A673 (cell line): ENCODE measurements at regions not wholly inside any gene's neighbourhood (a gene's known extent, or its start where the extent isn't known, plus 50 kb on each side); places are given as distances from the start of the nearest gene placed in this dataset.
"Not testable (repeated sequence)": the region's sequence is repeated elsewhere in the genome, so short reads cannot be mapped to it uniquely, and the experiment has no call there.

Source experiments
- BruUV-seq: library from RNA; stranded (reverse); fragments of 400-500 nt; replicated peaks from 2 replicates; lab custom pipeline; 2021; lab: Mats Ljungman, UMichigan
- CTCF ChIA-PET: fragments of 300-600 bp; sonication (Branson Sonifier 250); formaldehyde crosslinking; loops from one replicate; lab custom pipeline; 2022; ENCODE audit warnings: antibody characterized with exemption; lab: Charles Lee
- POLR2A ChIA-PET: fragments of 300-600 bp; sonication (Branson Sonifier 250); formaldehyde crosslinking; loops from one replicate; lab custom pipeline; 2022; ENCODE audit warnings: antibody characterized with exemption; ENCODE audit not compliant: low non-redundant PET; lab: Charles Lee
- DNase-seq: peaks from one replicate; pipeline ENCODE4 v3.0.0-alpha.2; 2015; ENCODE audit warnings: low spot score
- H3K27ac ChIP-seq: fragments of 200-600 bp; sonication (generic); 2 replicates; pipeline ENCODE4 v1.5.1; 2016; ENCODE audit warnings: mixed run types, low read depth, mild to moderate bottlenecking, mixed read lengths, antibody characterized with exemption, low read length; ENCODE audit not compliant: poor library complexity, severe bottlenecking
- H3K27me3 ChIP-seq: fragments of 200-600 bp; sonication (generic); replicated peaks from 2 replicates; pipeline ENCODE4 v1.6.1; 2017; ENCODE audit warnings: mixed run types, low read depth, mild to moderate bottlenecking, mixed read lengths, antibody characterized with exemption, low read length; ENCODE audit not compliant: insufficient read depth, poor library complexity
- H3K36me3 ChIP-seq: fragments of 200-600 bp; sonication (generic); 2 replicates; pipeline ENCODE4 v1.6.1; 2016; ENCODE audit warnings: mixed run types, mild to moderate bottlenecking, mixed read lengths, antibody characterized with exemption, low read length; ENCODE audit not compliant: insufficient read depth, poor library complexity, severe bottlenecking
- H3K4me1 ChIP-seq: fragments of 200-600 bp; sonication (generic); 2 replicates; pipeline ENCODE4 v1.6.1; 2017; ENCODE audit warnings: mixed run types, mild to moderate bottlenecking, mixed read lengths, antibody characterized with exemption, low read length; ENCODE audit not compliant: insufficient read depth, poor library complexity, severe bottlenecking
- H3K4me3 ChIP-seq: fragments of 200-600 bp; sonication (generic); 2 replicates; pipeline ENCODE4 v1.5.1; 2016; ENCODE audit warnings: low read depth, mixed run types, mild to moderate bottlenecking, mixed read lengths, low read length; ENCODE audit not compliant: poor library complexity, severe bottlenecking
- H3K9me3 ChIP-seq: fragments of 200-600 bp; sonication (generic); 2 replicates; pipeline ENCODE4 v1.6.1; 2016; ENCODE audit warnings: mixed run types, low read depth, mild to moderate bottlenecking, mixed read lengths, antibody characterized with exemption, low read length; ENCODE audit not compliant: poor library complexity, severe bottlenecking
- CTCF ChIP-seq: fragments of 300-800, 200-600 bp; sonication (generic); conservative IDR thresholded peaks from 2 replicates; pipeline ENCODE4 v1.5.1; 2017; ENCODE audit warnings: low read depth, mild to moderate bottlenecking, antibody characterized with exemption, low read length, moderate library complexity, mixed read lengths
- EZH2 ChIP-seq: fragments of 200-600 bp; sonication (generic); IDR thresholded peaks from 2 replicates; pipeline ENCODE4 v1.6.1; 2017; ENCODE audit warnings: borderline replicate concordance, low read depth, mild to moderate bottlenecking, mixed read lengths, antibody characterized with exemption, low read length; ENCODE audit not compliant: poor library complexity, severe bottlenecking
- intact Hi-C: fragments of 100-400 bp; cut with micrococcal nuclease; formaldehyde crosslinking; loops from one replicate; pipeline ENCODE4 v1.10.0; 2022; ENCODE audit not compliant: unreplicated experiment

- Histone ChIP-seq H3K27me3 (no peaks in the 10 kb centered on the region), H3K36me3 (no peaks in the 10 kb centered on the region), H3K27ac (no peak overlapping the region), H3K4me3 (no peak overlapping the region), H3K4me1 (no peaks in the 10 kb centered on the region), H3K9me3 (no peaks in the 10 kb centered on the region)
- TF ChIP-seq CTCF (no peak), EZH2 (no peak)
- ChIA-PET CTCF (no interaction called here), POLR2A (no interaction called here)
- intact Hi-C loops = no loop called here
- no TSS peak for BruUV-seq
- no peak for DNase-seq
Observed at GRCh38 chr14:98932431-98933325, 339.3 kb downstream of the BCL11B start.

DNA sequence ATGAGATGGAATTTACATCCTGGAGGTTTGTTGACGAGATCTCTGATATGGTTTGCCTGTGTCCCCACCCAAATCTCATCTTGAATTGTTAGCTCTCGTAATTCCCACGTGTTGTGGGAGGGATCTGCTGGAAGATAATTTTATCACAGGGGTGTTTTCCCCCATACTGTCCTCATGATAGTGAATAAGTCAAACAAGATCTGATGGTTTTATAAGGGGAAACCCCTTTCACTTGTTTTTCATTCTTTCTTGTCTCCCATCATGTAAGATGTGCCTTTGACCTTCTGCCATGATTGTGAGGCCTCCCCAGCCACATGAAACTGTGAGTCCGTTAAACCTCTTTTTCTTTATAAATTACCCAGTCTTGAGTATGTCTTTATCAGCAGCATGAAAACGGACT is 337.4 kb downstream of the BCL11B start:
- not testable (repeated sequence) for H3K9me3 ChIP-seq, BruUV-seq

DNA sequence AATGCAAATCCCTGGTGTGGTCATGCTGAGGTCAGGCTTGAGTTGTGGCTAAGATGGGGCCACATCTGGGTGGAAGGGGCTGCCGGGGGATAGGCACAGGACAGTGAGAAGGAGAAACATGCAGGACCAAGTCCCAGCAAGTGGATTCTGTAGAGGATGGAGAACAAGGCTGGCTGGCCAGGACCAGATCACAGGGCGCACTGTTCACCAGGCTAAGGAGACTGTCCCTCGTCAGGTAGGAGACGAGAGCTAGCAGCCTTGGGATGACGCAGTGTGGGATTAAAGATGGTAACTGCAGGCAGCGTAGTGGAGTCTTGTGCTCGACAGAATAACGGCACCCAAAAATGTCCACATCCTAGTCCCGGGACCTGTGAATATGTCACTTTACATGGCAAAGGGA is 336.1 kb downstream of the BCL11B start:
- Histone ChIP-seq H3K27me3 (peaks cover 10% of the 10 kb centered on the region), H3K27ac (no peak overlapping the region), H3K4me3 (no peak overlapping the region), H3K36me3 (no peaks in the 10 kb centered on the region), H3K4me1 (no peaks in the 10 kb centered on the region), H3K9me3 (no peaks in the 10 kb centered on the region)
- ChIA-PET CTCF (no interaction called here), POLR2A (no interaction called here)
- no TSS peak for BruUV-seq
- intact Hi-C loops = no loop called here
- DNase-seq = no peak
- TF ChIP-seq EZH2 (no peak), CTCF (no peak)

More for the DNA sequence above, 337.4 kb downstream of the BCL11B start:
- H3K27ac ChIP-seq, intact Hi-C loops, CTCF ChIA-PET, POLR2A ChIA-PET, H3K27me3 ChIP-seq, H3K4me3 ChIP-seq, H3K4me1 ChIP-seq, H3K36me3 ChIP-seq, DNase-seq: not testable (repeated sequence)
